IMR-90 (cell line): ENCODE measurements at regions not wholly inside any gene's neighbourhood (a gene's known extent, or its start where the extent isn't known, plus 50 kb on each side); places are given as distances from the start of the nearest gene placed in this dataset.

Experiments
- ATAC-seq: fragments of 200-7000 bp; cut with Tn5 transposase; 2 replicates; pipeline ENCODE4 v1.9.1; 2020; ENCODE audit warnings: low read depth, mild to moderate bottlenecking, moderate library complexity
- BruUV-seq: library from RNA; stranded (reverse); fragments of 400-500 nt; replicated peaks from 2 replicates; lab custom pipeline; 2021; lab: Mats Ljungman, UMichigan
- CTCF ChIA-PET: fragments of 300-600 bp; formaldehyde crosslinking; extraction: SDS; loops from one replicate; lab custom pipeline; 2021; ENCODE audit warnings: antibody characterized with exemption; lab: Yijun Ruan, JAX
- POLR2A ChIA-PET: fragments of 300-600 bp; sonication (Branson Sonifier 250); formaldehyde crosslinking; loops from one replicate; lab custom pipeline; 2022; ENCODE audit warnings: antibody characterized with exemption; ENCODE audit not compliant: unreplicated experiment; lab: Charles Lee
- DNase-seq: peaks from one replicate; pipeline ENCODE4 v3.0.0; 2013
- H2AFZ ChIP-seq: replicated peaks from 2 replicates; pipeline ENCODE3; 2013; ENCODE audit warnings: low read length, mild to moderate bottlenecking; ENCODE audit not compliant: poor library complexity
- H2AK5ac ChIP-seq: 2 replicates; pipeline ENCODE4 v1.6.1; 2013; ENCODE audit warnings: low read depth, low read length, inconsistent platforms
- H2AK9ac ChIP-seq: replicated peaks from 2 replicates; pipeline ENCODE3; 2013; ENCODE audit warnings: mild to moderate bottlenecking, low read depth, low read length, moderate library complexity; ENCODE audit not compliant: poor library complexity
- H2BK120ac ChIP-seq: 2 replicates; pipeline ENCODE4 v1.6.1; 2013; ENCODE audit warnings: low read depth, low read length, inconsistent platforms
- H2BK15ac ChIP-seq: 3 replicates; pipeline ENCODE4 v1.6.1; 2013; ENCODE audit warnings: low read depth, low read length, inconsistent platforms
- H2BK20ac ChIP-seq: 2 replicates; pipeline ENCODE4 v1.6.1; 2013; ENCODE audit warnings: low read depth, mild to moderate bottlenecking, inconsistent platforms, low read length, moderate library complexity
- H2BK5ac ChIP-seq: 2 replicates; pipeline ENCODE4 v1.6.1; 2013; ENCODE audit warnings: mild to moderate bottlenecking, low read depth, low read length, inconsistent platforms; ENCODE audit not compliant: poor library complexity, severe bottlenecking
- H3K14ac ChIP-seq: replicated peaks from 2 replicates; pipeline ENCODE4 v1.6.1; 2013; ENCODE audit warnings: low read depth, low read length, inconsistent platforms
- H3K18ac ChIP-seq: 2 replicates; pipeline ENCODE4 v1.6.1; 2013; ENCODE audit warnings: low read depth, low read length, control low read depth
- H3K23ac ChIP-seq: 2 replicates; pipeline ENCODE4 v1.6.1; 2013; ENCODE audit warnings: low read depth, low read length, inconsistent platforms
- H3K27ac ChIP-seq: 2 replicates; pipeline ENCODE4 v1.5.1; 2013; ENCODE audit warnings: mild to moderate bottlenecking, control low read depth, low read length; ENCODE audit not compliant: insufficient read depth
- H3K27me3 ChIP-seq: 2 replicates; pipeline ENCODE4 v1.6.1; 2013; ENCODE audit warnings: low read length; ENCODE audit not compliant: control insufficient read depth, insufficient read depth
- H3K36me3 ChIP-seq: 2 replicates; pipeline ENCODE4 v1.6.1; 2013; ENCODE audit warnings: low read length, mixed read lengths; ENCODE audit not compliant: control insufficient read depth, insufficient read depth
- H3K4ac ChIP-seq: 2 replicates; pipeline ENCODE4 v1.6.1; 2013; ENCODE audit warnings: low read depth, low read length, inconsistent platforms
- H3K4me1 ChIP-seq: 2 replicates; pipeline ENCODE4 v1.6.1; 2013; ENCODE audit warnings: low read length, mixed read lengths; ENCODE audit not compliant: control insufficient read depth, insufficient read depth
- H3K4me2 ChIP-seq: 2 replicates; pipeline ENCODE4 v1.6.1; 2013; ENCODE audit warnings: low read depth, mild to moderate bottlenecking, control low read depth, low read length, moderate library complexity
- H3K4me3 ChIP-seq: 2 replicates; pipeline ENCODE4 v1.5.1; 2013; ENCODE audit warnings: low read depth, mild to moderate bottlenecking, control low read depth, low read length, moderate library complexity; ENCODE audit not compliant: insufficient read depth
- H3K56ac ChIP-seq: 2 replicates; pipeline ENCODE4 v1.6.1; 2013; ENCODE audit warnings: low read length, inconsistent platforms; ENCODE audit not compliant: insufficient read depth; ENCODE audit errors: extremely low read depth
- H3K79me1 ChIP-seq, 2 experiments: 2 replicates each; pipeline ENCODE4 v1.6.1; 2013; ENCODE audit warnings: low read length in 2 of 2, inconsistent platforms in 1 of 2, low read depth in 1 of 2
- H3K9ac ChIP-seq: 2 replicates; pipeline ENCODE4 v1.6.1; 2013; ENCODE audit warnings: low read depth, low read length, control low read depth
- H3K9me1 ChIP-seq: 2 replicates; pipeline ENCODE4 v1.6.1; 2013; ENCODE audit warnings: low read length, inconsistent platforms; ENCODE audit not compliant: insufficient read depth
- H3K9me3 ChIP-seq: 2 replicates; pipeline ENCODE4 v1.6.1; 2013; ENCODE audit warnings: low read length; ENCODE audit not compliant: control insufficient read depth, insufficient read depth
- H4K20me1 ChIP-seq: 2 replicates; pipeline ENCODE4 v1.6.1; 2013; ENCODE audit warnings: low read length, inconsistent platforms; ENCODE audit not compliant: insufficient read depth
- H4K5ac ChIP-seq: 2 replicates; pipeline ENCODE4 v1.6.1; 2013; ENCODE audit warnings: mild to moderate bottlenecking, low read depth, low read length, control low read depth
- H4K8ac ChIP-seq, 2 experiments: 2 replicates each; pipeline ENCODE4 v1.6.1; 2013; ENCODE audit warnings: low read depth in 2 of 2, low read length in 2 of 2, control low read depth in 1 of 2, inconsistent platforms in 1 of 2
- H4K91ac ChIP-seq: 2 replicates; pipeline ENCODE4 v1.6.1; 2013; ENCODE audit warnings: low read depth, low read length, inconsistent platforms; ENCODE audit not compliant: insufficient read depth
- BHLHE40 ChIP-seq: fragments of 150-350 bp; IDR thresholded peaks from 2 replicates; pipeline ENCODE4 v1.6.1; 2016; ENCODE audit warnings: mild to moderate bottlenecking, low read depth, low read length
- CEBPB ChIP-seq: IDR thresholded peaks from 2 replicates; pipeline ENCODE4 v1.6.1; 2012; ENCODE audit warnings: low read depth, low read length, improper control_type of control experiment
- CHD1 ChIP-seq: IDR thresholded peaks from 2 replicates; pipeline ENCODE4 v1.6.1; 2012; ENCODE audit warnings: low read depth, low read length, improper control_type of control experiment
- FOS ChIP-seq: fragments of 150-350 bp; IDR thresholded peaks from 2 replicates; pipeline ENCODE4 v1.6.1; 2016; ENCODE audit warnings: low read depth, low read length
- MAFK ChIP-seq: IDR thresholded peaks from 2 replicates; pipeline ENCODE4 v1.6.1; 2012; ENCODE audit warnings: low read depth, low read length, improper control_type of control experiment
- MAZ ChIP-seq: IDR thresholded peaks from 2 replicates; pipeline ENCODE4 v1.6.1; 2012; ENCODE audit warnings: low read depth, mild to moderate bottlenecking, low read length, improper control_type of control experiment, moderate library complexity, borderline replicate concordance
- MXI1 ChIP-seq: IDR thresholded peaks from 2 replicates; pipeline ENCODE4 v1.6.1; 2012; ENCODE audit warnings: low read depth, mild to moderate bottlenecking, low read length, moderate library complexity, borderline replicate concordance
- NFE2L2 ChIP-seq: fragments of 150-350 bp; IDR thresholded peaks from 2 replicates; pipeline ENCODE4 v1.6.1; 2016; ENCODE audit warnings: low read depth, mild to moderate bottlenecking, low read length
- POLR2A ChIP-seq: IDR thresholded peaks from 2 replicates; pipeline ENCODE4 v1.6.1; 2012; ENCODE audit warnings: mild to moderate bottlenecking, low read depth, low read length
- RAD21 ChIP-seq: IDR thresholded peaks from 2 replicates; pipeline ENCODE4 v1.6.1; 2012; ENCODE audit warnings: low read length, improper control_type of control experiment
- RCOR1 ChIP-seq: IDR thresholded peaks from 2 replicates; pipeline ENCODE4 v1.6.1; 2012; ENCODE audit warnings: mild to moderate bottlenecking, low read length, improper control_type of control experiment; ENCODE audit not compliant: insufficient replicate concordance
- RFX5 ChIP-seq: IDR thresholded peaks from 2 replicates; pipeline ENCODE4 v1.8.0; 2012; ENCODE audit warnings: low read depth, mild to moderate bottlenecking, low read length, moderate library complexity
- SMC3 ChIP-seq: fragments of 150-350 bp; IDR thresholded peaks from 2 replicates; pipeline ENCODE4 v1.6.1; 2016; ENCODE audit warnings: low read depth, mild to moderate bottlenecking, antibody characterized with exemption, low read length, moderate library complexity
- WGBS, 2 experiments: methylation state at CpG; one replicate each; pipeline versions ENCODE4 v1.1.5 to v1.1.7; 2013; ENCODE audit warnings: missing lambda C conversion rate in 2 of 2; ENCODE audit not compliant: insufficient read length in 1 of 2; ENCODE audit errors: extremely low coverage in 2 of 2; 5-methylcytosine and 5-hydroxymethylcytosine counted together
- dilution Hi-C: fragments of 300-500 bp; cut with HindIII; formaldehyde crosslinking; loops from one replicate; pipeline ENCODE4 v1.14.3; 2018; ENCODE audit warnings: low sequenced_read_pairs; ENCODE audit not compliant: unreplicated experiment
- in situ Hi-C: fragments of 300-500 bp; cut with MboI; formaldehyde crosslinking; loops from 3 replicates; pipeline ENCODE4 v1.14.3; 2019; ENCODE audit warnings: low sequenced_read_pairs, inconsistent platforms, mixed read lengths
- intact Hi-C: fragments of 100-400 bp; cut with micrococcal nuclease; formaldehyde crosslinking; loops from 2 replicates; pipeline ENCODE4 v1.10.0; 2022
- TF ChIP-seq, protein P1 (sequence below): fragments of 150-350 bp; IDR thresholded peaks from 2 replicates; pipeline ENCODE4 v1.6.1; 2016; ENCODE audit warnings: low read depth, mild to moderate bottlenecking, low read length, moderate library complexity, borderline replicate concordance
- TF ChIP-seq, protein P2 (sequence below): fragments of 150-350 bp; IDR thresholded peaks from 2 replicates; pipeline ENCODE4 v1.6.1; 2017; ENCODE audit warnings: mild to moderate bottlenecking, antibody characterized with exemption, low read length, low read depth
- TF ChIP-seq, protein P3 (sequence below): conservative IDR thresholded peaks from 2 replicates; pipeline ENCODE4 v1.5.1; 2012; ENCODE audit warnings: mild to moderate bottlenecking, low read depth, low read length, improper control_type of control experiment

GRCh38 chr13:40084934-40085333 is 429.5 kb downstream of the COG6 start:
- Histone ChIP-seq H3K4me3 (no peak overlapping the region), H3K4me2 (no peak overlapping the region), H2BK5ac (no peak overlapping the region), H3K56ac (no peak overlapping the region), H2AFZ (no peak overlapping the region), H3K9ac (no peak overlapping the region), H3K27ac (no peak overlapping the region), H4K5ac (no peak overlapping the region), H2AK5ac (no peak overlapping the region), H2BK20ac (no peak overlapping the region), H3K9me3 (no peaks in the 10 kb centered on the region), H4K20me1 (no peaks in the 10 kb centered on the region), H2AK9ac (no peak overlapping the region), H4K8ac (no peak overlapping the region), H3K27me3 (no peaks in the 10 kb centered on the region), H3K14ac (no peak overlapping the region), H3K4me1 (no peaks in the 10 kb centered on the region), H3K9me1 (no peaks in the 10 kb centered on the region; the same call in 1 of the 2 replicates), H3K23ac (no peak overlapping the region), H3K18ac (no peak overlapping the region), H2BK120ac (no peak overlapping the region), H3K79me1 (no peaks in the 10 kb centered on the region), H3K4ac (no peak overlapping the region), H2BK15ac (no peak overlapping the region), H4K91ac (no peak overlapping the region), H3K36me3 (no peaks in the 10 kb centered on the region)
- CTCF ChIA-PET = interaction anchor here (0.7 kb wide), 1 partner anchor 318 kb away, joined by 3 read pairs; no protein-coding TSS in a partner anchor
- no CpG with 5 or more reads among the region's 2 CpGs for WGBS, 2 experiments
- no peak for TF ChIP-seq POLR2A
- no peak for TF ChIP-seq RAD21
- TF ChIP-seq, protein P1, sequence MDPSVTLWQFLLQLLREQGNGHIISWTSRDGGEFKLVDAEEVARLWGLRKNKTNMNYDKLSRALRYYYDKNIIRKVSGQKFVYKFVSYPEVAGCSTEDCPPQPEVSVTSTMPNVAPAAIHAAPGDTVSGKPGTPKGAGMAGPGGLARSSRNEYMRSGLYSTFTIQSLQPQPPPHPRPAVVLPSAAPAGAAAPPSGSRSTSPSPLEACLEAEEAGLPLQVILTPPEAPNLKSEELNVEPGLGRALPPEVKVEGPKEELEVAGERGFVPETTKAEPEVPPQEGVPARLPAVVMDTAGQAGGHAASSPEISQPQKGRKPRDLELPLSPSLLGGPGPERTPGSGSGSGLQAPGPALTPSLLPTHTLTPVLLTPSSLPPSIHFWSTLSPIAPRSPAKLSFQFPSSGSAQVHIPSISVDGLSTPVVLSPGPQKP = no peak
- TF ChIP-seq RFX5 = no peak
- TF ChIP-seq, protein P2, sequence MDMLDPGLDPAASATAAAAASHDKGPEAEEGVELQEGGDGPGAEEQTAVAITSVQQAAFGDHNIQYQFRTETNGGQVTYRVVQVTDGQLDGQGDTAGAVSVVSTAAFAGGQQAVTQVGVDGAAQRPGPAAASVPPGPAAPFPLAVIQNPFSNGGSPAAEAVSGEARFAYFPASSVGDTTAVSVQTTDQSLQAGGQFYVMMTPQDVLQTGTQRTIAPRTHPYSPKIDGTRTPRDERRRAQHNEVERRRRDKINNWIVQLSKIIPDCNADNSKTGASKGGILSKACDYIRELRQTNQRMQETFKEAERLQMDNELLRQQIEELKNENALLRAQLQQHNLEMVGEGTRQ = no peak
- TF ChIP-seq RCOR1 = no peak
- TF ChIP-seq CEBPB = no peak
- TF ChIP-seq BHLHE40 = no peak
- no peak for TF ChIP-seq CHD1
- no peak for TF ChIP-seq NFE2L2
- TF ChIP-seq, protein P3, sequence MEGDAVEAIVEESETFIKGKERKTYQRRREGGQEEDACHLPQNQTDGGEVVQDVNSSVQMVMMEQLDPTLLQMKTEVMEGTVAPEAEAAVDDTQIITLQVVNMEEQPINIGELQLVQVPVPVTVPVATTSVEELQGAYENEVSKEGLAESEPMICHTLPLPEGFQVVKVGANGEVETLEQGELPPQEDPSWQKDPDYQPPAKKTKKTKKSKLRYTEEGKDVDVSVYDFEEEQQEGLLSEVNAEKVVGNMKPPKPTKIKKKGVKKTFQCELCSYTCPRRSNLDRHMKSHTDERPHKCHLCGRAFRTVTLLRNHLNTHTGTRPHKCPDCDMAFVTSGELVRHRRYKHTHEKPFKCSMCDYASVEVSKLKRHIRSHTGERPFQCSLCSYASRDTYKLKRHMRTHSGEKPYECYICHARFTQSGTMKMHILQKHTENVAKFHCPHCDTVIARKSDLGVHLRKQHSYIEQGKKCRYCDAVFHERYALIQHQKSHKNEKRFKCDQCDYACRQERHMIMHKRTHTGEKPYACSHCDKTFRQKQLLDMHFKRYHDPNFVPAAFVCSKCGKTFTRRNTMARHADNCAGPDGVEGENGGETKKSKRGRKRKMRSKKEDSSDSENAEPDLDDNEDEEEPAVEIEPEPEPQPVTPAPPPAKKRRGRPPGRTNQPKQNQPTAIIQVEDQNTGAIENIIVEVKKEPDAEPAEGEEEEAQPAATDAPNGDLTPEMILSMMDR = no peak
- TF ChIP-seq SMC3 = no peak
- no peak for TF ChIP-seq MAFK
- no peak for TF ChIP-seq MXI1
- no peak for TF ChIP-seq MAZ
- TF ChIP-seq FOS = no peak
- POLR2A ChIA-PET = no interaction called here
- DNase-seq (no peak), ATAC-seq (no peak)
- intact Hi-C loops = no loop called here
- in situ Hi-C loops = no loop called here
- BruUV-seq = no TSS peak
- dilution Hi-C loops = no loop called here
